Gastrocnemius medialis (tissue), 4 donors: ENCODE measurements at regions not wholly inside any gene's neighbourhood (a gene's known extent, or its start where the extent isn't known, plus 50 kb on each side); places are given as distances from the start of the nearest gene placed in this dataset.

ENCODE experiments used
- ATAC-seq, 2 donors: fragments of 150-250 bp; one replicate each; pipeline ENCODE4 v1.9.1; 2016
- DNase-seq, 2 donors: peaks; one replicate each; pipeline ENCODE4 v3.0.0-alpha.2; 2019
- H3K27ac ChIP-seq, 4 donors: fragments of 200-600 bp; sonication (generic); 1 replicate in 1 of 4; 2 replicates in 3 of 4; pipeline ENCODE4 v1.5.1; 2016 to 2018; ENCODE audit warnings: mild to moderate bottlenecking in 2 of 4, moderate library complexity in 1 of 4
- H3K27me3 ChIP-seq, 3 donors: fragments of 200-600 bp; sonication (generic) in 2 of 3; 1 replicate in 1 of 3; 2 replicates in 2 of 3; pipeline versions ENCODE4 v1.5.1 to v1.6.0; 2016 to 2019; ENCODE audit warnings: mild to moderate bottlenecking in 1 of 3, moderate library complexity in 1 of 3
- H3K36me3 ChIP-seq, 2 donors: fragments of 200-600 bp; sonication (generic) in 1 of 2; one replicate each; pipeline ENCODE4 v1.5.1; 2017 to 2018
- H3K4me1 ChIP-seq, 2 donors: fragments of 200-600 bp; sonication (generic) in 1 of 2; one replicate each; pipeline ENCODE4 v1.5.1; 2016 to 2017; ENCODE audit warnings: mild to moderate bottlenecking in 2 of 2
- H3K4me3 ChIP-seq, 4 donors: fragments of 200-600 bp; sonication (generic) in 3 of 4; 1 replicate in 1 of 4; 2 replicates in 3 of 4; pipeline ENCODE4 v1.5.1; 2016 to 2019; ENCODE audit warnings: mild to moderate bottlenecking in 2 of 4
- H3K9me3 ChIP-seq, 3 donors: fragments of 200-600 bp; sonication (generic) in 2 of 3; 1 replicate in 1 of 3; 2 replicates in 2 of 3; pipeline ENCODE4 v1.5.1; 2016 to 2019
- POLR2A ChIP-seq, 2 donors: fragments of 450-650 bp; IDR thresholded peaks; one replicate each; pipeline ENCODE4 v1.6.1; 2017; ENCODE audit warnings: antibody characterized with exemption in 2 of 2, mild to moderate bottlenecking in 2 of 2, moderate library complexity in 2 of 2
- in situ Hi-C, 4 donors: fragments of 200-750 bp; cut with MboI; loops; one replicate each; pipeline versions ENCODE4 v1.15.0 to v1.8.0; 2017; ENCODE audit warnings: low sequenced_read_pairs in 4 of 4
- intact Hi-C: fragments of 100-400 bp; cut with DNase I; formaldehyde crosslinking; loops from one replicate; pipeline ENCODE4 v1.15.1; 2023; ENCODE audit warnings: low total_unique reads
- TF ChIP-seq, protein P1 (sequence below), 5 experiments: fragments of 450-650 bp in 3 of 5; fragments of 200-600 bp in 2 of 5; sonication (generic) in 2 of 5; IDR thresholded peaks in 4 of 5; conservative IDR thresholded peaks in 1 of 5; 1 replicate in 4 of 5; 2 replicates in 1 of 5; pipeline ENCODE4 v1.5.1; 2016 to 2019; ENCODE audit warnings: antibody characterized with exemption in 5 of 5, mild to moderate bottlenecking in 3 of 5, moderate library complexity in 3 of 5

GRCh38 chr5:96033116-96033515, 71.5 kb upstream of the ELL2 start:
- Histone ChIP-seq H3K9me3 (peaks cover 0 to 7% (median 0%) of the 10 kb centered on the region in 3 donors), H3K4me1 (no peaks in the 10 kb centered on the region), H3K36me3 (no peaks in the 10 kb centered on the region), H3K27ac (no peak overlapping the region), H3K4me3 (no peak overlapping the region), H3K27me3 (no peaks in the 10 kb centered on the region)
- ATAC-seq (no peak), DNase-seq (no peak)
- in situ Hi-C loops (no loop called here), intact Hi-C loops (no loop called here)
- TF ChIP-seq, protein P1, sequence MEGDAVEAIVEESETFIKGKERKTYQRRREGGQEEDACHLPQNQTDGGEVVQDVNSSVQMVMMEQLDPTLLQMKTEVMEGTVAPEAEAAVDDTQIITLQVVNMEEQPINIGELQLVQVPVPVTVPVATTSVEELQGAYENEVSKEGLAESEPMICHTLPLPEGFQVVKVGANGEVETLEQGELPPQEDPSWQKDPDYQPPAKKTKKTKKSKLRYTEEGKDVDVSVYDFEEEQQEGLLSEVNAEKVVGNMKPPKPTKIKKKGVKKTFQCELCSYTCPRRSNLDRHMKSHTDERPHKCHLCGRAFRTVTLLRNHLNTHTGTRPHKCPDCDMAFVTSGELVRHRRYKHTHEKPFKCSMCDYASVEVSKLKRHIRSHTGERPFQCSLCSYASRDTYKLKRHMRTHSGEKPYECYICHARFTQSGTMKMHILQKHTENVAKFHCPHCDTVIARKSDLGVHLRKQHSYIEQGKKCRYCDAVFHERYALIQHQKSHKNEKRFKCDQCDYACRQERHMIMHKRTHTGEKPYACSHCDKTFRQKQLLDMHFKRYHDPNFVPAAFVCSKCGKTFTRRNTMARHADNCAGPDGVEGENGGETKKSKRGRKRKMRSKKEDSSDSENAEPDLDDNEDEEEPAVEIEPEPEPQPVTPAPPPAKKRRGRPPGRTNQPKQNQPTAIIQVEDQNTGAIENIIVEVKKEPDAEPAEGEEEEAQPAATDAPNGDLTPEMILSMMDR (IDR thresholded peaks at IDR 0.05 in 4 of 5, conservative IDR thresholded peaks at IDR 0.05 in 1 of 5), result no peak
- TF ChIP-seq POLR2A (IDR thresholded peaks at IDR 0.05), result no peak

GRCh38 chr5:96031811-96032261, 70.2 kb upstream of the ELL2 start:
- DNase-seq (no peak), ATAC-seq (no peak)
- Histone ChIP-seq H3K27ac (no peak overlapping the region), H3K4me3 (no peak overlapping the region), H3K27me3 (no peaks in the 10 kb centered on the region), H3K36me3 (no peaks in the 10 kb centered on the region), H3K9me3 (peaks cover 0 to 7% (median 0%) of the 10 kb centered on the region in 3 donors), H3K4me1 (no peaks in the 10 kb centered on the region)
- intact Hi-C loops, result no loop called here
- in situ Hi-C loops, result no loop called here
- no peak for TF ChIP-seq POLR2A (IDR thresholded peaks at IDR 0.05)
- TF ChIP-seq, protein P1 (IDR thresholded peaks at IDR 0.05 in 4 of 5, conservative IDR thresholded peaks at IDR 0.05 in 1 of 5), result no peak

- no peak for ATAC-seq
- TF ChIP-seq POLR2A (IDR thresholded peaks at IDR 0.05), result no peak
- TF ChIP-seq, protein P1 (IDR thresholded peaks at IDR 0.05 in 4 of 5, conservative IDR thresholded peaks at IDR 0.05 in 1 of 5), result no peak
Observed at GRCh38 chr5:96031180-96031579, 69.5 kb upstream of the ELL2 start.

GRCh38 chr5:96026406-96027041, 64.9 kb upstream of the ELL2 start:
- Histone ChIP-seq H3K27me3 (no peaks in the 10 kb centered on the region), H3K4me3 (no peak overlapping the region), H3K9me3 (no peaks in the 10 kb centered on the region), H3K27ac (no peak overlapping the region), H3K36me3 (no peaks in the 10 kb centered on the region), H3K4me1 (no peaks in the 10 kb centered on the region)
- DNase-seq, result no peak
- intact Hi-C loops, result no loop called here
- ATAC-seq, result no peak
- in situ Hi-C loops, result no loop called here
- TF ChIP-seq POLR2A (IDR thresholded peaks at IDR 0.05), result no peak
- TF ChIP-seq, protein P1 (IDR thresholded peaks at IDR 0.05 in 4 of 5, conservative IDR thresholded peaks at IDR 0.05 in 1 of 5), result no peak

More at GRCh38 chr5:96031180-96031579, 69.5 kb upstream of the ELL2 start:
- H3K27ac ChIP-seq, result no peak overlapping the region
- DNase-seq, result no peak
- in situ Hi-C loops, result no loop called here
- H3K36me3 ChIP-seq, result no peaks in the 10 kb centered on the region
- H3K9me3 ChIP-seq, result peaks cover 0 to 7% (median 0%) of the 10 kb centered on the region in 3 donors
- no peak overlapping the region for H3K4me3 ChIP-seq
- no peaks in the 10 kb centered on the region for H3K4me1 ChIP-seq
- no peaks in the 10 kb centered on the region for H3K27me3 ChIP-seq
- intact Hi-C loops, result no loop called here
